Endodermal cell (in vitro differentiated cells): ENCODE measurements at regions not wholly inside any gene's neighbourhood (a gene's known extent, or its start where the extent isn't known, plus 50 kb on each side); places are given as distances from the start of the nearest gene placed in this dataset.

Source experiments
- DNase-seq: peaks from one replicate; pipeline ENCODE4 v3.0.0-alpha.2; 2017
- H3K27ac ChIP-seq: 2 replicates; pipeline ENCODE4 v1.5.1; 2013; ENCODE audit warnings: mild to moderate bottlenecking, low read depth, low read length, moderate library complexity
- H3K27me3 ChIP-seq: 2 replicates; pipeline ENCODE4 v1.6.1; 2013; ENCODE audit warnings: mild to moderate bottlenecking, low read length, moderate library complexity; ENCODE audit not compliant: insufficient read depth, control insufficient read depth, poor library complexity, severe bottlenecking
- H3K36me3 ChIP-seq: 2 replicates; pipeline ENCODE4 v1.7.0; 2013; ENCODE audit warnings: mild to moderate bottlenecking, low read length, moderate library complexity; ENCODE audit not compliant: control insufficient read depth, insufficient read depth
- H3K4me1 ChIP-seq: one replicate; pipeline ENCODE4 v1.7.0; 2013; ENCODE audit warnings: low read length; ENCODE audit not compliant: control insufficient read depth, insufficient read depth
- H3K4me3 ChIP-seq: 2 replicates; pipeline ENCODE4 v1.5.1; 2013; ENCODE audit warnings: mild to moderate bottlenecking, low read length, moderate library complexity
- H3K9ac ChIP-seq: 2 replicates; pipeline ENCODE4 v1.6.1; 2013; ENCODE audit warnings: mild to moderate bottlenecking, low read length, moderate library complexity; ENCODE audit not compliant: poor library complexity, severe bottlenecking; ENCODE audit errors: extremely low read depth
- H3K9me3 ChIP-seq: 2 replicates; pipeline ENCODE4 v1.6.1; 2013; ENCODE audit warnings: mild to moderate bottlenecking, low read length, moderate library complexity; ENCODE audit not compliant: control insufficient read depth
- H3K27ac Mint-ChIP-seq: 2 replicates; pipeline ENCODE4 v1.8.0; 2020; ENCODE audit warnings: mixed read lengths
- H3K27me3 Mint-ChIP-seq: 2 replicates; pipeline ENCODE4 v1.8.0; 2021; ENCODE audit warnings: mild to moderate bottlenecking, mixed read lengths; ENCODE audit not compliant: insufficient read depth
- H3K36me3 Mint-ChIP-seq: 2 replicates; pipeline ENCODE4 v1.8.0; 2020; ENCODE audit warnings: low read depth, mixed read lengths
- H3K4me1 Mint-ChIP-seq: 2 replicates; pipeline ENCODE4 v1.8.0; 2020; ENCODE audit warnings: mixed read lengths
- H3K4me3 Mint-ChIP-seq: 2 replicates; pipeline ENCODE4 v1.8.0; 2020; ENCODE audit warnings: mild to moderate bottlenecking, moderate library complexity, mixed read lengths
- H3K9me3 Mint-ChIP-seq: 2 replicates; pipeline ENCODE4 v1.8.0; 2020; ENCODE audit warnings: mild to moderate bottlenecking, mixed read lengths
- WGBS, 2 experiments: methylation state at CpG; one replicate each; pipeline versions ENCODE4 v1.1.5 to v1.1.7; 2013; ENCODE audit warnings: missing lambda C conversion rate in 2 of 2, mixed read lengths in 1 of 2; ENCODE audit not compliant: insufficient coverage in 1 of 2, insufficient read length in 1 of 2; 5-methylcytosine and 5-hydroxymethylcytosine counted together
- TF ChIP-seq, protein P1 (sequence below): fragments of 200-600 bp; sonication (generic); conservative IDR thresholded peaks from 2 replicates; pipeline ENCODE4 v1.5.0; 2021; ENCODE audit warnings: antibody characterized with exemption, mild to moderate bottlenecking

DNA sequence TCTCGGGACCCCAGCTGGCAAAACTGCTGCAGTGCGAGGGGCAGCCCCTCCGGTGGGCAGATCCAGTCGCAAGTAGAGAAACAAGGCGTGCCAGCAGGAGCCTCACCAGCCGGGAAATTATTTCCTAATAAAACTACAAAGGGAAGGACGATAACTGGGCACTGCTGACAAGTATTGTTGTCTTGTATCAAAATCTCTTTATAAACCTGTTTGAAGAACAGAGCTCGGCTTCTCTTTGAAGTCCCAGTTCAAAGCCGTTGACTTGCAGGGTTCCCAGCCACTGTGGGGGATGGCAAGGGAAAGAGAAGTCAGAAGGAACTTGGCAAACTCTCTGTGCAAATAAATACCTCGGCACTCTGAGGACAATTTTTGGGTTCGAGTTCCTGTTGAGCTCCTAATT, 504.5 kb downstream of the CD83 start:
- Histone ChIP-seq H3K36me3 (no peaks in the 10 kb centered on the region), H3K27ac (no peak overlapping the region), H3K9ac (no peak overlapping the region), H3K27me3 (no peaks in the 10 kb centered on the region), H3K4me1 (no peaks in the 10 kb centered on the region), H3K4me3 (no peak overlapping the region), H3K9me3 (no peaks in the 10 kb centered on the region)
- DNase-seq = no peak
- no peaks in the 10 kb centered on the region for H3K36me3 Mint-ChIP-seq
- H3K4me1 Mint-ChIP-seq = peaks cover 37% of the 10 kb centered on the region
- WGBS, 2 experiments = 70 to 71% methylated on average over 7 to 11 of the region's 11 CpGs
- no peaks in the 10 kb centered on the region for H3K27me3 Mint-ChIP-seq
- no peak overlapping the region for H3K27ac Mint-ChIP-seq
- H3K4me3 Mint-ChIP-seq = no peak overlapping the region
- no peaks in the 10 kb centered on the region for H3K9me3 Mint-ChIP-seq
- TF ChIP-seq, protein P1, sequence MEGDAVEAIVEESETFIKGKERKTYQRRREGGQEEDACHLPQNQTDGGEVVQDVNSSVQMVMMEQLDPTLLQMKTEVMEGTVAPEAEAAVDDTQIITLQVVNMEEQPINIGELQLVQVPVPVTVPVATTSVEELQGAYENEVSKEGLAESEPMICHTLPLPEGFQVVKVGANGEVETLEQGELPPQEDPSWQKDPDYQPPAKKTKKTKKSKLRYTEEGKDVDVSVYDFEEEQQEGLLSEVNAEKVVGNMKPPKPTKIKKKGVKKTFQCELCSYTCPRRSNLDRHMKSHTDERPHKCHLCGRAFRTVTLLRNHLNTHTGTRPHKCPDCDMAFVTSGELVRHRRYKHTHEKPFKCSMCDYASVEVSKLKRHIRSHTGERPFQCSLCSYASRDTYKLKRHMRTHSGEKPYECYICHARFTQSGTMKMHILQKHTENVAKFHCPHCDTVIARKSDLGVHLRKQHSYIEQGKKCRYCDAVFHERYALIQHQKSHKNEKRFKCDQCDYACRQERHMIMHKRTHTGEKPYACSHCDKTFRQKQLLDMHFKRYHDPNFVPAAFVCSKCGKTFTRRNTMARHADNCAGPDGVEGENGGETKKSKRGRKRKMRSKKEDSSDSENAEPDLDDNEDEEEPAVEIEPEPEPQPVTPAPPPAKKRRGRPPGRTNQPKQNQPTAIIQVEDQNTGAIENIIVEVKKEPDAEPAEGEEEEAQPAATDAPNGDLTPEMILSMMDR = peak; percentile 22

DNA sequence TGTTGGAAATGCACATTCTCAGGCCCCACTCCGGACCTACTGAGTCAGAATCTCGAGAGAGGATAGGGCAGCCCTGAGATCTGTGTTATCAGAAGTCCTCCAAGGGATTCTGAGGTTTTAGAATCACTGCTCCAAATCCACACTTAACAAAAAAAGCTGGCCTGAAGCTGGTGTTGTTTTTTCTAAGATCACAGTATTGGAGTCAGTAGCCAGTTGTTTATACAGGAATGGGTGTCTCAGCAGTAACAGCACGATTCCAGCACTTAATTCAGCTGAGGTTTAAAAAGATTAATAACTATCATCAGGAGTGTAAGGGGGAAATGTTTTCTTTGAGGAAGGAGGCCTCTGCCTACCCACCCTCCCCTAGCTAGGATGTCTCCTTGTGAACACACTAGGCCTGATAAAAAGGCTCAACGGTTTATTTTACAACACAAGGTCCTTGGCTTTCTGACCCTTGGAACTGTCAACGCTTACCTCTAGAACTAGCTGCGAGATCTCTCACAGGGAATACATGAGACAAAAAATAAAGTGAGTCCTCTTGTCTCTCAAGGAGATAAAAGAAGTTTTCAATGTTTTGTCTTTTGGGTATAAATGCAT, 505.4 kb downstream of the CD83 start:
- no peaks in the 10 kb centered on the region for H3K36me3 Mint-ChIP-seq
- TF ChIP-seq, protein P1 = no peak
- no peaks in the 10 kb centered on the region for H3K4me1 ChIP-seq
- no peak overlapping the region for H3K27ac Mint-ChIP-seq
- H3K4me3 Mint-ChIP-seq = no peak overlapping the region
- DNase-seq = no peak
- peaks cover 37% of the 10 kb centered on the region for H3K4me1 Mint-ChIP-seq
- H3K36me3 ChIP-seq = no peaks in the 10 kb centered on the region
- 80 to 88% methylated on average over 4 to 6 of the region's 6 CpGs for WGBS, 2 experiments
- no peaks in the 10 kb centered on the region for H3K27me3 ChIP-seq
- H3K4me3 ChIP-seq = no peak overlapping the region
- no peaks in the 10 kb centered on the region for H3K9me3 ChIP-seq
- no peaks in the 10 kb centered on the region for H3K27me3 Mint-ChIP-seq
- H3K27ac ChIP-seq = no peak overlapping the region
- H3K9ac ChIP-seq = no peak overlapping the region
- peaks cover 3% of the 10 kb centered on the region for H3K9me3 Mint-ChIP-seq

DNA sequence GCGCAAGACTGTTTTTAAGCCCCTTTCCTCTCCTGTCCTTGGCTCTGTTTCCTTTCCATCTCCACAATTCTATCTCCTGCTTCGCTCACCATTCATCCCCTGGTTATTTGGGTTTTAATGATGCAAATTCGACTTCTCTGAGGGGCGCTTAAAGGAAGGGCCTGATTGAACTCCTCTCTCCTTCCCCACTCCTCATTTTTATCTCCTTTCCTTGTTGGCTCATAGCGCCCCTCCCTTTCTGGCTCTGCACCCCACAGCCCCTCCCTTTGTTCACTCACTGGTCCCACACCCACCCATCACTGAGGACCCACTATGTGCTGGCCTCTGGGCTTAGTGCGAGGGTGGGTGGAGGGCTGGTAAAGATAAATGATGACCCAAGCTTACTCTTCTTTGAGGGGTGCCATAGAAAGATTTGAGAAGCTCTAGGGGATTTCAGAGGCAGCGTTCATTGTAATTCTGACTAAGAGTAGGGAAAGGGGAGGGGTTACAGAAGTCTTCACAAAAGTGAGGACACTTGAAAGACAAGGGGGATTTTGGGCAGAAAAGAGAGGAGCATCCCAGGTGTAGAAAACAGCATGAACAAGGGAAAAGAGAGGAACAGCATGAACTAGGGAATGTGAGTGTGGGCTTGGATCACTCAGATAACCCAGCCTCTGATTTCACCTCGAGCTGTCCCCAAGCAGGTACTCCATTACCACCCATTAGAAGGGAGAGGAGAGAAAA, 507.8 kb downstream of the CD83 start:
- Mint-ChIP-seq H3K36me3 (no peaks in the 10 kb centered on the region), H3K4me3 (no peak overlapping the region), H3K9me3 (peaks cover 3% of the 10 kb centered on the region), H3K27ac (no peak overlapping the region), H3K27me3 (peaks cover 2% of the 10 kb centered on the region), H3K4me1 (peaks cover 38% of the 10 kb centered on the region)
- TF ChIP-seq, protein P1 = no peak
- no peak for DNase-seq
- Histone ChIP-seq H3K36me3 (no peaks in the 10 kb centered on the region), H3K4me3 (no peak overlapping the region), H3K27me3 (no peaks in the 10 kb centered on the region), H3K9ac (no peak overlapping the region), H3K27ac (no peak overlapping the region), H3K4me1 (no peaks in the 10 kb centered on the region), H3K9me3 (no peaks in the 10 kb centered on the region)
- WGBS, 2 experiments = 80 to 87% methylated on average over 4 to 8 of the region's 8 CpGs
